HCT116 (cell line): ENCODE measurements at regions not wholly inside any gene's neighbourhood (a gene's known extent, or its start where the extent isn't known, plus 50 kb on each side); places are given as distances from the start of the nearest gene placed in this dataset.

Source experiments
- ATAC-seq: fragments of 200-7000 bp; cut with Tn5 transposase; 2 replicates; pipeline ENCODE4 v1.9.1; 2020; ENCODE audit warnings: mild to moderate bottlenecking, moderate library complexity
- BruUV-seq: library from RNA; stranded (reverse); fragments of 400-500 nt; replicated peaks from 2 replicates; lab custom pipeline; 2021; lab: Mats Ljungman, UMichigan
- CTCF ChIA-PET: fragments of 300-600 bp; sonication (Branson Sonifier 250); formaldehyde crosslinking; loops from one replicate; lab custom pipeline; 2021; ENCODE audit warnings: antibody characterized with exemption; lab: Charles Lee
- POLR2A ChIA-PET: fragments of 300-600, 350-600 bp; sonication (Branson Sonifier 250); formaldehyde crosslinking; loops from one replicate; lab custom pipeline; 2021; ENCODE audit warnings: antibody characterized with exemption; lab: Charles Lee
- RAD21 ChIA-PET, 2 experiments: fragments of 300-600 bp; sonication (Branson Sonifier 250); formaldehyde crosslinking; loops; one replicate each; lab custom pipeline; 2023; ENCODE audit warnings: low total read pairs in 2 of 2; ENCODE audit not compliant: uncharacterized antibody in 2 of 2, unreplicated experiment in 2 of 2, low non-redundant PET in 1 of 2; lab: Charles Lee
- DNase-seq: peaks from one replicate; pipeline ENCODE4 v3.0.0-alpha.2; 2010; ENCODE audit warnings: low read depth, low spot score
- H2AFZ ChIP-seq: fragments of 200-600 bp; shearing (Covaris generic), sonication (generic); 2 replicates; pipeline ENCODE4 v1.6.1; 2017; ENCODE audit warnings: low read depth, mixed run types, mixed read lengths, antibody characterized with exemption, low read length; ENCODE audit not compliant: poor library complexity, severe bottlenecking
- H3K27ac ChIP-seq: 2 replicates; pipeline ENCODE4 v1.5.1; 2012; ENCODE audit warnings: low read depth, low read length
- H3K27me3 ChIP-seq: fragments of 200-600 bp; sonication (generic); 2 replicates; pipeline ENCODE4 v1.6.1; 2016; ENCODE audit warnings: mixed run types, low read length, mixed read lengths; ENCODE audit not compliant: insufficient read depth
- H3K36me3 ChIP-seq, 2 experiments: fragments of 200-500 bp in 1 of 2; fragments of 200-600 bp in 1 of 2; sonication (Bioruptor generic) in 1 of 2; sonication (generic) in 1 of 2; 2 replicates each; pipeline versions ENCODE4 v1.5.1 to v1.6.1; 2014 to 2016; ENCODE audit warnings: low read length in 2 of 2, inconsistent platforms in 1 of 2, mixed read lengths in 1 of 2, mixed run types in 1 of 2; ENCODE audit not compliant: insufficient read depth in 2 of 2, control insufficient read depth in 1 of 2
- H3K4me1 ChIP-seq, 2 experiments: fragments of 200-600 bp in 1 of 2; sonication (generic) in 1 of 2; 2 replicates each; pipeline versions ENCODE4 v1.5.1 to v1.6.1; 2012 to 2017; ENCODE audit warnings: low read length in 2 of 2, inconsistent platforms in 1 of 2, mild to moderate bottlenecking in 1 of 2, mixed read lengths in 1 of 2, mixed run types in 1 of 2, moderate library complexity in 1 of 2; ENCODE audit not compliant: insufficient read depth in 2 of 2, control insufficient read depth in 1 of 2
- H3K4me2 ChIP-seq: fragments of 200-600 bp; sonication (generic); 2 replicates; pipeline ENCODE4 v1.6.1; 2017; ENCODE audit warnings: mixed run types, low read length, mixed read lengths
- H3K4me3 ChIP-seq, 2 experiments: fragments of 200-600 bp in 1 of 2; sonication (generic) in 1 of 2; replicated peaks in 1 of 2; 2 replicates each; pipeline ENCODE4 v1.5.1; 2011 to 2016; ENCODE audit warnings: low read length in 2 of 2, control low read depth in 1 of 2, low read depth in 1 of 2, mild to moderate bottlenecking in 1 of 2, mixed read lengths in 1 of 2, mixed run types in 1 of 2
- H3K79me2 ChIP-seq: fragments of 200-600 bp; sonication (generic); 2 replicates; pipeline ENCODE4 v1.6.1; 2017; ENCODE audit warnings: mild to moderate bottlenecking, mixed run types, low read length, moderate library complexity, mixed read lengths; ENCODE audit not compliant: insufficient read depth
- H3K9ac ChIP-seq: fragments of 200-600 bp; sonication (generic); 2 replicates; pipeline ENCODE4 v1.6.1; 2016; ENCODE audit warnings: low read length, mixed read lengths
- H3K9me2 ChIP-seq: fragments of 200-600 bp; sonication (generic), shearing (Covaris generic); 2 replicates; pipeline ENCODE4 v1.6.1; 2017; ENCODE audit warnings: mixed run types, mild to moderate bottlenecking, moderate library complexity; ENCODE audit not compliant: insufficient read depth
- H3K9me3 ChIP-seq, 2 experiments: fragments of 200-500 bp in 1 of 2; fragments of 200-600 bp in 1 of 2; sonication (Bioruptor generic) in 1 of 2; sonication (generic) in 1 of 2; 2 replicates each; pipeline ENCODE4 v1.6.1; 2014 to 2017; ENCODE audit warnings: low read length in 2 of 2, mixed read lengths in 2 of 2, inconsistent platforms in 1 of 2, low read depth in 1 of 2, mild to moderate bottlenecking in 1 of 2, mixed run types in 1 of 2, moderate library complexity in 1 of 2; ENCODE audit not compliant: control insufficient read depth in 1 of 2, insufficient read depth in 1 of 2
- H4K20me1 ChIP-seq: fragments of 200-600 bp; sonication (generic), shearing (Covaris generic); 2 replicates; pipeline ENCODE4 v1.6.1; 2017; ENCODE audit warnings: mixed run types, mild to moderate bottlenecking, moderate library complexity; ENCODE audit not compliant: insufficient read depth
- CEBPB ChIP-seq: IDR thresholded peaks from 2 replicates; pipeline ENCODE4 v1.6.1; 2012; ENCODE audit warnings: low read depth
- EZH2phosphoT487 ChIP-seq: fragments of 200-600 bp; IDR thresholded peaks from 2 replicates; pipeline ENCODE4 v1.6.1; 2018; ENCODE audit warnings: antibody characterized with exemption, borderline replicate concordance
- POLR2AphosphoS5 ChIP-seq: IDR thresholded peaks from 2 replicates; pipeline ENCODE4 v1.6.1; 2011; ENCODE audit warnings: mild to moderate bottlenecking, low read depth, low read length, moderate library complexity
- REST ChIP-seq: IDR thresholded peaks from 2 replicates; pipeline ENCODE4 v1.6.1; 2012; ENCODE audit warnings: low read depth
- SP1 ChIP-seq: IDR thresholded peaks from 2 replicates; pipeline ENCODE4 v1.6.1; 2012; ENCODE audit warnings: low read depth
- TCF7L2 ChIP-seq: IDR thresholded peaks from 2 replicates; pipeline ENCODE4 v1.7.0; 2011; ENCODE audit warnings: borderline replicate concordance, inconsistent platforms; ENCODE audit not compliant: insufficient read depth, insufficient read length; ENCODE audit errors: extremely low read depth
- YY1 ChIP-seq: IDR thresholded peaks from 2 replicates; pipeline ENCODE4 v1.6.1; 2011; ENCODE audit warnings: low read length, low read depth, moderate library complexity, mild to moderate bottlenecking; ENCODE audit not compliant: insufficient replicate concordance; ENCODE audit errors: extremely low read depth
- ZFX ChIP-seq: fragments of 450-650 bp; IDR thresholded peaks from 2 replicates; pipeline ENCODE4 v1.6.1; 2017
- intact Hi-C: fragments of 100-400 bp; cut with micrococcal nuclease; formaldehyde crosslinking; loops from 2 replicates; pipeline ENCODE4 v1.10.0; 2022

GRCh38 chr20:22880277-22880676 is 154.8 kb upstream of the SSTR4 start:
- Histone ChIP-seq H3K27ac (no peak overlapping the region), H3K9me2 (no peaks in the 10 kb centered on the region), H3K4me2 (no peak overlapping the region), H3K79me2 (no peaks in the 10 kb centered on the region), H4K20me1 (no peaks in the 10 kb centered on the region), H2AFZ (no peak overlapping the region), H3K36me3 (no peaks in the 10 kb centered on the region), H3K9me3 (no peaks in the 10 kb centered on the region), H3K4me3 (no peak overlapping the region), H3K4me1 (no peaks in the 10 kb centered on the region), H3K27me3 (peaks cover 31% of the 10 kb centered on the region), H3K9ac (no peak overlapping the region)
- no peak for TF ChIP-seq ZFX
- no peak for TF ChIP-seq YY1
- TF ChIP-seq POLR2AphosphoS5, result no peak
- no peak for TF ChIP-seq SP1
- TF ChIP-seq REST, result no peak
- TF ChIP-seq CEBPB, result no peak
- no peak for TF ChIP-seq TCF7L2
- no peak for TF ChIP-seq EZH2phosphoT487
- CTCF ChIA-PET, result no interaction called here
- ATAC-seq (no peak), DNase-seq (no peak)
- POLR2A ChIA-PET, result no interaction called here
- RAD21 ChIA-PET, result no interaction called here
- BruUV-seq, result no TSS peak
- intact Hi-C loops, result no loop called here
